EH (cell line): ENCODE measurements at regions not wholly inside any gene's neighbourhood (a gene's known extent, or its start where the extent isn't known, plus 50 kb on each side); places are given as distances from the start of the nearest gene placed in this dataset.

Experiments
- DNase-seq: peaks from one replicate; pipeline ENCODE4 v3.0.0-alpha.2; 2015; ENCODE audit warnings: low read depth

DNA sequence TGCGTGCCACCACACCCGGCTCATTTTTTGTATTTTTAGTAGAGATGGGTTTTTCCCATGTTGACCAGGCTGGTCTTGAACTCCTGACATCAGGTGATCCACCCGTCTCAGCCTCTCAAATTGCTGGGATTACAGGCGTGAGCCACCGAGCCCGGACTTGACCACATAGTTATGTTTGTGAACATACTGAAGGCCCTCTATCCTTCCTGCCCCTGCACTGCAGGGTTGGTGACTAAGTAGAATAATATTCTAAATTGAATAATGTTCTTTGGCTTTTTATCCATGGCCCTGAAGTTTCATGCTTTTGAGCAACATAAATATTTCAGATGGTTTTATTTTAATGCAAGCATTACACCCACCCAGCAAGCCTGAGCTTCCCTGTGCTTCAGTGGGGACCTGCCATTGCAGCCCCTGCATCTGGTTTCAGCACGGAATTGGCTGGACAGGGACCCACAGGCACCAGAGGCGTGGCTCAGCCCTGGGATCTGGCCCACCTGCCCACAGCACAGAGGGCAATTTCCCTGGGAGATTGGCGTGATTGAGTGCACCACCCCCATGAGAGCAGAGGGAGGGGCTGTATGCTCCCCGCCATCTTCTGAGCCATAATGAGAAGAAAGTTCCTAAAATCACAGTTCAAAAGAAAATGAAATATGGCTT is 460.5 kb downstream of the BRD1 start:
- no peak for DNase-seq

DNA sequence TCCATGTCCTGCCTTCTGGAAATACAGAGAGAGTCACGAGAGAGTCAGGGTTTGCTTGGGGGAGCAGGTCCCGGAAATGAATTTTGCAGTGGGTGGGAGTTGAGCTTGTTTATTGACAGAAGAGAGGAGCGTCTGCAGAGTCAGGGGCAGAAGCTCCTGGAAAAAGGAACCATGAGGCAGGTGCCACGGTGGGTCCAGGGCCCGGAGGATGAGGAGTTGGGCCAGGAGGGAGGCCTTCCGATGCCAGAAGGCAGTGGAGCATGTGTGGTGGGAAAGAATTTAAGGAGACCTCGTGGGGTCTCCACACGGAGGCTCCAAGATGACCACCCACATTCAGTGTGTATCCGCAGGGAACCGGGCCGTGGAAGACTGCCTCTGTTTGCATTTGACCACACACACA is 461.2 kb downstream of the BRD1 start:
- DNase-seq = no peak

GRCh38 chr22:49365910-49366309 is 461.8 kb downstream of the BRD1 start:
- DNase-seq = no peak

GRCh38 chr22:49365191-49365837 is 462.4 kb downstream of the BRD1 start:
- no peak for DNase-seq

DNA sequence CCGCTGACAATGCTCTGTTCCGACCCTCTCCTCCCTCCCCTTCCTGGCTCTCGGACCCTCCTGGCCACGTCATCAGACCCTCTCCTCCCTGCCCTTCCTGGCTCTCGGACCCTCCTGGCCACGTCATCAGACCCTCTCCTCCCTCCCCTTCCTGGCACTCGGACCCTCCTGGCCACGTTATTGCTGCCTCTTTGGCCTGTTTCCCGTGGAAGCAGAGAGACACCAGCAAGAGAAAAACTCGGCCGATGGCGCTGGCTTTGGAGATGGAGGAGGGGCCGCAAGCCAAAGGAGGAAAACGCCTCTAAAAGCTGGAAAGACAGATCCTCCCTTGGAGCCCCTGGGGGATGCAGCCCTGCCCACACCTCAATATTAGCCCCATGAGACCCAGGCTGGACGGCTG is 463.3 kb downstream of the BRD1 start:
- no peak for DNase-seq

DNA sequence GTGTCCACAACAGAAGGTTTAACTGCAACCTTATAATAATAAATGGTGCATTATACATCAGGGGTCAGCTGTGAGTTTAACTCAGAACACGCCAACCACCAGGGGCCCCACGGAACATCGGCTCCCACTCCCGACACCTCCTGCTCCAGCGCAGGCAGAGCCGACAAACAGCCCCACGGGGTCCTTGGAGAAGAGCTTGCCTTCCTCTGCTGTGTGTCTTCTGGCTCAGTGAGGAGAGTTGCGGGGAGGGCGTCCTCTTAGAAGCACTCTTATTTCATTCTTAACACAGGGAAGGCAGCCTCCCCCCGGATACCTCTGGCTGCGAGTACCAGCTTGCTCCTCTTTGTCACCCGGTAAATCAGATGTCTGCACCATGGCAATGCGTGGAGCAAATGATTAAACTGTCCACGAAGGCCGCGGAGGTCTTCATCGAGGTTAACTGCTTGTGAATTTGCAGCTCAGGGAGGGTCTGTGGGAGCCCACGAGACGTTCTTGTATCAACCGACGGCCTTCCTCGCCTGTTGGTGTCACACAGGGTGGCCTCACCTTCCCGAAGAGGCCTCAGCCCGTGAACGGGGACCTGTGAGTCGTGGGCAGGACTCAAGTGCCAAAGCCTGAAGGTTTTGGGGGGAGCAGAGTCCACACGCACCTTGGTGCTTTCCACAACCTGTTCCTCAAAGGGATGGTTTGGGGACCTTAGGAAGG is 464.0 kb downstream of the BRD1 start:
- no peak for DNase-seq

- no peak for DNase-seq
Measured at GRCh38 chr22:49362211-49362839, 465.3 kb downstream of the BRD1 start.

DNA sequence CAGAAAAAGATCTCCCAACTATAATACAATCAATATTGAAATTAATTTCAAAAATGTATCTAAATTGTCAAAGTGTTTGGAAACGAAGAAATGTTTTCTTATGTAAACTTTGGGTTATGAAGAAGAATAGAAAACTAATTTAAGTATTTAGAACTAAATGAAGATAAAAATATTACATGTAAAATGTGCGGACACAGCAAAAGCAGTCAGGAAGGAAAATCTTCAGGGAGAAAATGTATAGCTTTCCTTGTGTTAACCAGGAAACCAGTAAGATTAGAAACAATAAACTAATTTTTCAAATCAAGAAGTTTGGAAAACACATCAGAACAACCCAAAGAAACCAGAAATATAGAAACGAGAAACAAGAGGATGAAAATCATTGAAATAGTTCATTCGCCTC is 466.5 kb downstream of the BRD1 start:
- DNase-seq = no peak

- DNase-seq = no peak
Measured at GRCh38 chr22:49360746-49361145, 466.9 kb downstream of the BRD1 start.

DNA sequence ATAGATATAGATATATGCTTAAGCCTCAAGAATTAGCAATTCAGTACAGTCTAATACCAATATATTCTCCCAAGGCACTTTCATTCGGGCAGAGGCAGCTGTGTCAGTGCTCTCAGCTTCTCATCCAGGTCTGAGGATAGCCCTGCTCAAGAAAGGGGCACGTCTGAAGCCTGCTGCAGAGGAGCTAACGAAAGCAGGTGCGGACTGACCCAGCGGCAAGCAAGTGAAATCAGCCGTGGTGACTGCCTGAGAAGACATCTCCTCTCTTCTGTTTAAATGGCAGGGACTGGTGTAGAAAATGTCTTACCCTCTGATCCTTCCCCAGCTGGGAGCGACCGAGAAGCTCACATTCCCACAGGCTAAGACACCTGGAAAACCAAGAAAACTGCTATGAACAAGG is 468.6 kb downstream of the BRD1 start:
- DNase-seq = no peak

GRCh38 chr22:49357661-49358440 is 469.8 kb downstream of the BRD1 start:
- DNase-seq = no peak

DNA sequence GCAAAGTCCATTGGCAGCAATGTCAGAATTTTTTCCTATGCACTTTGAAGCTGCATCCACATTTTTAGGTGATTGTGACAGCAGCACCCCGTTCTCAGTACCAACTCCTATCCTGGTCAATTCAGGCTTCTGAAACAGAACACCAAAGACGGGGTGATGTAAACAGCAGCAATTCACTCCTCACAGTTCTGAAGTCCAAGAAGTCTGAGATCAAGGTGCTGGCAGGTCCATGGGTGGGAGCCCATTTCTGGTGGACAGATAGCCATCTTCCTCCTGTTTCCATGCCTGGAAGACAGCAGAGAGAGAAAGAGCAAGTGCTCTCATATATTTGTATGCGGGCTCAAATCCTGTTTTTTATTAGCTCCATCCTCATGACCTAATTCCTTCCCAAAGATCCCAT is 471.2 kb downstream of the BRD1 start:
- no peak for DNase-seq

DNA sequence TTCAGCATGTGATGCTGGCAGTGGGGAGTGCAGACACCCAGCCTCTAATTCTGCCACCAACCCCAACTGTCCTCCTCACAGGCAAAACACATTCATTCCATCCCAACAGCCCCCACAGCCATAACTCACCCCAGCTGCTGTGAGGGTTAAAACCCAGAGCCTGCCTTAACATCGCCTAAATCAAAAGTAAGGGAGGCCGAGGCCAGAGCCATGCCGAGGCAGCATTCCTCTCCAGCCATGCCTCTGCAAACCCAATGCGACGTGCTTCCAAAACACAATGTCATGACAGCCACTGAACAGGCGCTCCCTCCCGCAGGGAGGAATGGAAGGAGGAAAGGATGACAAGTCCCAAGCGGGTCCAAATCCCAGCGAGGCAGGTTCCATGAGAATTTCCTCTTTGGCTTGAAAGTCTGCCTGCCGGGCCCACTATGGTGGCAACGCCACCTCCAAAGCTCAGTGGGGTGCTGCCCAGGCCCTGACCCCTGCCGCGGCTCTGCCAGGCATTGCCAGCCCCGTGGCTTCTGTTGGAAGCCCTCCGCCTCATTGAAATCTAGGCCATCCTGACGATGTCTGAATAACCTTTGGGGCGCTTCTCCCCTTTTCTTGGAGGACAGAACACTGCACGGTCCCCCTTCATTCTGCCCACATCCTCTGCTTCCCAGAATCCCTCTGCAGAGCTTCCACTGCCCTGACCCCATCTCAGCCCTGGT is 472.3 kb downstream of the BRD1 start:
- no peak for DNase-seq

DNA sequence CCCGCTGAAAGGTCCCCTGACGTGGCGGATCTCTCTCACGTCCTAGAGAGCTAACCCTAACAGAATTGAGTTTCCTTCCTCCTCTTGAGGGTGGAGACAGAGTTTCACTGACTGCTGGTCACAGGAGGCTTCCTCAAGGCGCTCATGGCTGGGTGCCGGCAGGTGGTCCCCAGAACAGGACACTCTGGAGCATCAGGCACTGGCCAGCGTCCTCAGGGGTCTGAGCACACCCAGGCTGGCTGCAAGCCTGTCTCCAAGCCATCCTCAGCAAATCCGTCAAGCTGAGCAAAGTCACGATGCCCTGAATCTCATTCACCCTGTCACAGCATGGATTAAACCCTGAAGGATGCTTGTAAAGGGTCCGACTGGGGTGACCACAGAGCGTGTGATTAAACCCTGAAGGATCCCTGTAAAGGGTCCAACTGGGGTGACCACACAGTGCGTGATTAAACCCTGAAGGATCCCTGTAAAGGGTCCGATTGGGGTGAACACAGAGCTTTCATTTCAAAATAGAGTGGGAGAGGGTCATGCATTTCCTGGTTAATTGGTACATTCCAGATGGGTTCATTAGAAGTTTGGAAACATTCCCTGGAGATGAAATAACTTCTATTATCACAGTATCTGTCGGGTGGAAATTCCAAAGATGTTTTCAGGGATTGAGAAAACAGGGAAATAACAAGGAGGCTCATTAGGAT is 473.0 kb downstream of the BRD1 start:
- DNase-seq = no peak

- no peak for DNase-seq
Measured at GRCh38 chr22:49353235-49353634, 474.4 kb downstream of the BRD1 start.

GRCh38 chr22:49352361-49353169 is 475.1 kb downstream of the BRD1 start:
- no peak for DNase-seq

- no peak for DNase-seq
Measured at GRCh38 chr22:49351761-49352227, 475.9 kb downstream of the BRD1 start.

DNA sequence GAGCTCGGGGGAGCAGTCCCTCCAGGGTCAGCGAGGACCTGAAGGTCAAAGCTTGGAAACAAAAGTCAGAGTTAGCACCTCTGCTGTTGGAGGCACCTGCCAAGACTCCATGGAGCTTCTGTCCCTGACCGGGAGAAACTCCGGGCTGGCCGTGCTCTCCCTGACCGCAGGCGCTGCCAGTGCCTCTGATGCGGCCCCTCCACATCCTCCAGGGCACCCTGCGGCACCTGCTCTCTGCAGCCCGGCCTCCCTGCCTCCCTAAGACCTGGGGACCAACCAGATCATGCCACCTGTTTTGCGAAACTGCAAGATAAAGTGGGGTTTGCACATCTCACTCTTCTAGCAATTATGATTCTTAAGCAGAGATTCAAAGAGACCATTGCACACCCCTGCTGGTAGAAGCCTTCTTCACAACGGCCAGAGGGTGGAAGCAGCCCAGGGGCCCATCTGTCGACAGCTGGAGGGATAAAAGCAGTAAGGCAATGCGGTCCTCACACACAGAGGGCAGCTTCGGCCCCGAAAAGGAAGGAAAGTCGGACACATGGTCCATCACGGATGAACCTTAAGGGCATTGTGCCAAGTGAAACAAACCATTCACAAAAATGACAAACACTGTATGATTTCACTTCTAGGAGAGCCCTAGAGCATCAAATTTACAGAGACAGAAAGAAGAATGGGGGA is 477.1 kb downstream of the BRD1 start:
- DNase-seq = no peak

DNA sequence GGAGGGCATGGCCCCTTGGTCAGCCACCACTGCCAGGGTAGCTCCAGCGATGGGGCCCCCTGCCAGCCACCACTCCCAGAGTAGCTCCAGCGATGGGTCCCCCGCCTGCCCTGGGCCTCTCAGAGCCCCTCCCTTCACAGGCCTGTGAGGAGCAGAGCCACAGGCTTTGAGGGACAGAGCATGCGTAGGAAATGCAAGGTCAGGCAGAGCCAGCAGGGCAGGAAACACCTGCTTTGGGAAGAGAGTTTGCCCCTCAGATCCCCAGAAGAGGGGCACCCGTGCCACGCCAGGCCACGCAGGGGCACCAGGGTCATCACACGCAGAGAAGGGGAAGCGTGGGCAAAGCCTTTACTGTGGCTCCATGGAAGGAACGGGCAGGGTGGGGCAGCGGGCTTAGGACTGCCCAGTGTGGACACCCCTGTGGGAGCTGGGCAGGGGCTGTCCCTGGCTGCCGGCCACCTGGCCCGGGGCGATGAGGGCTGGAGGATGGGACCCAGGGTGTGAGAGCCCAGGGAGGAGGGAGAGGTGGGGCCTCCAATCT is 477.8 kb downstream of the BRD1 start:
- no peak for DNase-seq
